ENCODE measurements at regions not wholly inside any gene's neighbourhood (a gene's known extent, or its start where the extent isn't known, plus 50 kb on each side); places are given as distances from the start of the nearest gene placed in this dataset.
"Not testable (repeated sequence)": the region's sequence is repeated elsewhere in the genome, so short reads cannot be mapped to it uniquely, and the experiment has no call there.

GRCh38 chr5:39779831-39780230 lies 355.1 kb upstream of the DAB2 start:
- no peak for DNase-seq

GRCh38 chr5:39775797-39776365 lies 351.1 kb upstream of the DAB2 start:
- DNase-seq, result no peak

GRCh38 chr5:39775086-39775796 lies 350.5 kb upstream of the DAB2 start:
- no peak for DNase-seq

- DNase-seq, result no peak
Observed at GRCh38 chr5:39774605-39775004, 349.8 kb upstream of the DAB2 start.

- DNase-seq, result no peak
Observed at GRCh38 chr5:39772307-39772706, 347.5 kb upstream of the DAB2 start.

- no peak for DNase-seq
Observed at GRCh38 chr5:39767916-39768315, 343.1 kb upstream of the DAB2 start.

GRCh38 chr5:39765366-39765765 lies 340.6 kb upstream of the DAB2 start:
- no peak for DNase-seq

GRCh38 chr5:39762761-39763160 lies 338.0 kb upstream of the DAB2 start:
- no peak for DNase-seq

GRCh38 chr5:39761199-39761950 lies 336.6 kb upstream of the DAB2 start:
- DNase-seq, result no peak

- DNase-seq, result no peak
Observed at GRCh38 chr5:39760385-39761198, 335.8 kb upstream of the DAB2 start.

- no peak for DNase-seq
Observed at GRCh38 chr5:39759701-39760100, 334.9 kb upstream of the DAB2 start.

- DNase-seq, result no peak
Observed at GRCh38 chr5:39758426-39758825, 333.6 kb upstream of the DAB2 start.

GRCh38 chr5:39757131-39757530 lies 332.4 kb upstream of the DAB2 start:
- no peak for DNase-seq

- DNase-seq, result no peak
Observed at GRCh38 chr5:39755986-39756385, 331.2 kb upstream of the DAB2 start.

- DNase-seq, result no peak
Observed at GRCh38 chr5:39755452-39755851, 330.7 kb upstream of the DAB2 start.

GRCh38 chr5:39753747-39754146 lies 329.0 kb upstream of the DAB2 start:
- not testable (repeated sequence) for DNase-seq

GRCh38 chr5:39750661-39751060 lies 325.9 kb upstream of the DAB2 start:
- no peak for DNase-seq

GRCh38 chr5:39742916-39743315 lies 318.1 kb upstream of the DAB2 start:
- DNase-seq, result no peak

- DNase-seq, result no peak
Observed at GRCh38 chr5:39740404-39740803, 315.6 kb upstream of the DAB2 start.

- no peak for DNase-seq
Observed at GRCh38 chr5:39732166-39732565, 307.4 kb upstream of the DAB2 start.

GRCh38 chr5:39730699-39731098 lies 305.9 kb upstream of the DAB2 start:
- DNase-seq, result no peak

- DNase-seq, result no peak
Observed at GRCh38 chr5:39730006-39730405, 305.2 kb upstream of the DAB2 start.

GRCh38 chr5:39726467-39726866 lies 301.7 kb upstream of the DAB2 start:
- no peak for DNase-seq

All from activated T-cell treated with anti-CD3 and anti-CD28 coated beads, Interleukin-2, amount 50 U/mL, for 48 hours (primary cell).